Duodenal mucosa (tissue), 2 donors: ENCODE measurements at regions not wholly inside any gene's neighbourhood (a gene's known extent, or its start where the extent isn't known, plus 50 kb on each side); places are given as distances from the start of the nearest gene placed in this dataset.

Experiments used
- H3K27ac ChIP-seq: one replicate; pipeline ENCODE4 v1.7.0; 2013; ENCODE audit warnings: low read depth, low read length
- H3K27me3 ChIP-seq, 2 donors: one replicate each; pipeline ENCODE4 v1.7.0; 2013; ENCODE audit warnings: low read length in 2 of 2, control low read depth in 1 of 2; ENCODE audit not compliant: insufficient read depth in 2 of 2, control insufficient read depth in 1 of 2
- H3K36me3 ChIP-seq, 2 donors: one replicate each; pipeline ENCODE4 v1.7.0; 2013; ENCODE audit warnings: low read length in 2 of 2, control low read depth in 1 of 2; ENCODE audit not compliant: insufficient read depth in 2 of 2, control insufficient read depth in 1 of 2
- H3K4me1 ChIP-seq, 2 donors: one replicate each; pipeline ENCODE4 v1.7.0; 2013; ENCODE audit warnings: low read length in 2 of 2, control low read depth in 1 of 2; ENCODE audit not compliant: insufficient read depth in 2 of 2, control insufficient read depth in 1 of 2
- H3K4me3 ChIP-seq, 2 donors: one replicate each; pipeline ENCODE4 v1.7.0; 2013; ENCODE audit warnings: low read length in 2 of 2, low read depth in 1 of 2
- H3K9ac ChIP-seq, 2 donors: one replicate each; pipeline ENCODE4 v1.7.0; 2013; ENCODE audit warnings: low read length in 2 of 2, low read depth in 1 of 2
- H3K9me3 ChIP-seq, 2 donors: one replicate each; pipeline ENCODE4 v1.7.0; 2013; ENCODE audit warnings: low read length in 2 of 2, control low read depth in 1 of 2; ENCODE audit not compliant: control insufficient read depth in 1 of 2

DNA sequence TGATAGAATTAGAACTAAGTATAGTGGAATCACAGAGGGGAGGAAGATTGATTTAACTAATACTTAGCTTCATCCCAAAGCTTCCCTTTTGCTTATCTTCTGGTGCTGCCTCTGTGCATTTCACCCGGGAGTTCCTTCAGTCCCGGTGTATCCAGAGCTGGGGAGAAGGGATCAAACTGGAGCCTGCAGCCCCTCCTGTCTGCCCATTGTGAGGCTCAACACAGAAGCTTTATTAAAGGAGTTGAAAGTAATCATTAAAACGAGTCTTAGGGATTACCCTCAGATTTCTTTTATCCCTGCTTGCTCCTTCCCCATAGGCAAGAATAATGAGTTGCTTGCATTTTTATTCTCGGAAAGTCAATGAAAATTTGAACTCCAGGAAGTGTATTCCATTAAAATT lies 739.7 kb upstream of the DDX18 start:
- no peak overlapping the region for H3K9ac ChIP-seq
- H3K27me3 ChIP-seq, result no peaks in the 10 kb centered on the region
- no peak overlapping the region for H3K4me3 ChIP-seq
- no peaks in the 10 kb centered on the region for H3K4me1 ChIP-seq
- H3K9me3 ChIP-seq, result peaks cover 0 to 5% of the 10 kb centered on the region in 2 donors
- no peaks in the 10 kb centered on the region for H3K36me3 ChIP-seq
- no peak overlapping the region for H3K27ac ChIP-seq

- H3K4me1 ChIP-seq, result no peaks in the 10 kb centered on the region
- H3K27me3 ChIP-seq, result no peaks in the 10 kb centered on the region
- no peak overlapping the region for H3K27ac ChIP-seq
- H3K4me3 ChIP-seq, result no peak overlapping the region
- H3K9ac ChIP-seq, result no peak overlapping the region
- no peaks in the 10 kb centered on the region for H3K9me3 ChIP-seq
- no peaks in the 10 kb centered on the region for H3K36me3 ChIP-seq
Observed at GRCh38 chr2:117085256-117085655, 729.2 kb upstream of the DDX18 start.

DNA sequence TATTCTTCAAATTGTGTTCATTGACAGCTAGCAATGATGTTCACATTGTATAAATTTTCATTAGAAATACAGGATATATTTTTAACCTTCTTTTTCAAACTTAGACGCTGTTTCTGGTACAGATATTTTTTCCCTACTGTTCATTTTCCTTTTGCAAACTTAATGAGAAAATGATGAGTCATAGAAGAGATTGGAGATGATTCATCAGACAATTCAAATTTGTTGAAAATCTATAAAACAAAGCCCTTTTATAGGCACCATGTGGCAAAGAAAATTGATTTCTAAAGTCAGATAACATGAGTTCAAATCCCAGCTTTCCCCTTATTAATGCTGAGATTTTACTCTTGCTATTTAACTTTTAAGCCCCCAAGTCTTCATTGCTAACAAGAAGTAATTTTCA lies 728.8 kb upstream of the DDX18 start:
- Histone ChIP-seq H3K9ac (no peak overlapping the region), H3K27me3 (no peaks in the 10 kb centered on the region), H3K4me1 (no peaks in the 10 kb centered on the region), H3K36me3 (no peaks in the 10 kb centered on the region), H3K27ac (no peak overlapping the region), H3K4me3 (no peak overlapping the region), H3K9me3 (no peaks in the 10 kb centered on the region)

DNA sequence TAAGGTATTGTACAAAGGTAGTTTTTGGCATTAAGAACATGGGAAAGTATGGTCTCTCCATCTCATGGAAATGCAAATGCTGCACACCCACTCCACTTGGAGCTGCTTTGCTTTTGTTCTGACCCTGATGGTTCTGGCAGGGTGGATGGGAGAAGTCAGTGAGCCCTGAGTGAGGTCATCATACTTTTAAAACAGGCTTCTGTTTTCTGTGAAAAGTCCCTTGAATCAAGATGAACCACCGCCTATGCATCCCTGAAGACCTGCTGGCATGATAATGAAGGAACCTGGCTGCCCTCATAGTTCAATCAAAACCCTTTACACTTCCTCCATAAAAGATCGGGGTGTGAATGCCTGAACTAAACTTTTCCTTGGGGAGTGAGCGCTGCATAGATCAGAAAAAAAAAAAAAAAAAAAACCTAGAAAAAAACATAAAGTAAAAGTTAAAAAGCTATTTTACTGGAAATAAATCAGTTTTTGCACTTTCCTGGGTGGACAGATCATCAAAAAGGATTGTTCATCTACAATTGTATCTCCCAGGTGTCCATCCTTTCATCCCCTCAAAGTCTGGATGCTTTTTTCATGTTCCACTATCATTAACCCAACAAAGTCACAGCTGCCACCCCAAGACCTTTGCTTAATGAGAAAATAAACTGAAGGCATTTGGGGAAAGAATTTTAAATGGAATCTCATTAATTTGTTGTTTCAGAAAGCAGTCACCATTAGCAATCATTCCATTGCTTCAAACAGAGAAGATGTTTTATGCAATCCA lies 728.1 kb upstream of the DDX18 start:
- no peak overlapping the region for H3K4me3 ChIP-seq
- no peaks in the 10 kb centered on the region for H3K27me3 ChIP-seq
- H3K36me3 ChIP-seq, result no peaks in the 10 kb centered on the region
- no peak overlapping the region for H3K27ac ChIP-seq
- H3K9ac ChIP-seq, result no peak overlapping the region
- no peaks in the 10 kb centered on the region for H3K4me1 ChIP-seq
- H3K9me3 ChIP-seq, result no peaks in the 10 kb centered on the region

- H3K27me3 ChIP-seq, result no peaks in the 10 kb centered on the region
- no peak overlapping the region for H3K27ac ChIP-seq
- H3K9ac ChIP-seq, result no peak overlapping the region
- no peaks in the 10 kb centered on the region for H3K4me1 ChIP-seq
- no peak overlapping the region for H3K4me3 ChIP-seq
- no peaks in the 10 kb centered on the region for H3K36me3 ChIP-seq
- no peaks in the 10 kb centered on the region for H3K9me3 ChIP-seq
Observed at GRCh38 chr2:117086943-117087250, 727.6 kb upstream of the DDX18 start.

DNA sequence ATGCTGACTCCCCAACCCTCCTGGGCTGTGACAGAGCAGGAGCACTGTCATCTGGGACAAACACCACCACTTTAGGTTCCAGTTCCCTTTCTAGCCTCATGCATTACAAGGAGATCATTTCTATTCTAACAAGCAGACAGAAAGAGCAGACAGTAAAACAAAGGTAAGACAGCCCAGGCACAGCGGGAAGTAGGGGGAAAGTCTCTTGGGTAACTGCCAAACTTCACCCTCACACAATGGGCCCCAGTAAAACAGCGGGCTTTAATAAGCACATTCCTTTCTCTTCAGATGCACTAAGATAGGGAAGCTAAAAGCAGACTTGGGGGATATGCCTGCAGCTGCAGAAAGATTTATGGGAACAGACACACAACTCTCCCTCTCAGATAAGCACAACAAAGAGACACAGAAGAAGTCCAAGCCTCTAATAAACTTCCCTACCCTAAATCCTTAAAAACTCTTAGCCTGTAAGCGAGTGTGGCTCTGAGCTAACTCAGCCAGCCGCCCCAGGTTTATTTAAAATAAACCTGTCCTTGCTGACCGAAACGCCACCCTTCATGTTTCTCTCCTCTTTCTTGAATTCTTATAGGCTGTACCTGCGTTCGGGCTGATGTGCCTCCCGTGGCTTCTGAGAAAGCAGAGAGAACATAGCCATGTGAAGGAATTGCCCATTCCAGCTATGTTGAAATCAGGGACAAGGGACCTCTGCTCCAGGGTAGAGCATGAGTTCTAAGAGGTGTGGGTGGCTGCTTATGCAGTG lies 726.8 kb upstream of the DDX18 start:
- Histone ChIP-seq H3K9ac (no peak overlapping the region), H3K36me3 (no peaks in the 10 kb centered on the region), H3K27me3 (no peaks in the 10 kb centered on the region), H3K4me3 (no peak overlapping the region), H3K4me1 (no peaks in the 10 kb centered on the region), H3K27ac (no peak overlapping the region), H3K9me3 (no peaks in the 10 kb centered on the region)

DNA sequence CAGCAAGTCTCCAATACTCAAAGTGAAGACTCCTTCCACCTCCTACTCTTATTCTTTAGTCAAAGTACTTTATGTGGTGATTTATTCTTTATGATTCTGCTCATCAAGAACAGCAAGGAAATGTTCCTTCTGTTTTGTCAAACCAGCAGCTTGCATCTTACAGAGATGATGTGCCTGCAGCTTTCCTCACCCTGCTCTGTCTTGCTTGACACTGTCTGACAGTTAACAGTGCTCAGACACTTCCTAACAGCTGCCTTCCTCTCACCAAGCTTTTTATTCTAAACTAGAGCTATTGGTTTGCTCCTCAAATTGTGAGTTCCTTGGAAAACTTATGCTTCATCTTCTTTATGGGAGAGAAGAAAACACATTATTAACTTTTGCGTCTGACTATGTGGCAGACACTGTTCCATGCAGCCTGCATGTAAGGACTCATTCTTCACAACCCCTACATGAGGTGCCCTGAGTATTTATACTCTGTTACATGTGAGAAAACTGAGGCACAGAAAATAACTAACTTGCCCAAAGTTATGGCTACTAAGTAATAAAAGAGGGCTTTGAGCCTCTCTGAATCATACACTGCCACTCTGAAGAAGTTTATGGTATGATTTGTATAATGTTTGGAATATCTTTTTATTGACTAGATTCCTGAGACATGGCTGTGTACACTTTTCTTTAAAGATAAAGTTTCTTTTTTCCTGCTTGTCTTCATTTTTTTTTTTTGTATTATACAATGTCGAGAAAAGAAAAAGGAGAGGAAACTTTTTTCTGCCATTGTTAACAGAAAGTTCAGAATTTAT lies 723.3 kb upstream of the DDX18 start:
- Histone ChIP-seq H3K4me1 (no peaks in the 10 kb centered on the region), H3K9me3 (no peaks in the 10 kb centered on the region), H3K4me3 (no peak overlapping the region), H3K27me3 (no peaks in the 10 kb centered on the region), H3K9ac (no peak overlapping the region), H3K36me3 (no peaks in the 10 kb centered on the region), H3K27ac (no peak overlapping the region)

GRCh38 chr2:117101613-117102012 lies 712.9 kb upstream of the DDX18 start:
- no peak overlapping the region for H3K9ac ChIP-seq
- no peaks in the 10 kb centered on the region for H3K9me3 ChIP-seq
- H3K27ac ChIP-seq, result no peak overlapping the region
- H3K27me3 ChIP-seq, result no peaks in the 10 kb centered on the region
- H3K4me1 ChIP-seq, result no peaks in the 10 kb centered on the region
- no peak overlapping the region for H3K4me3 ChIP-seq
- no peaks in the 10 kb centered on the region for H3K36me3 ChIP-seq

- no peak overlapping the region for H3K27ac ChIP-seq
- H3K9ac ChIP-seq, result no peak overlapping the region
- no peaks in the 10 kb centered on the region for H3K27me3 ChIP-seq
- peaks cover 0 to 1% of the 10 kb centered on the region in 2 donors for H3K9me3 ChIP-seq
- no peaks in the 10 kb centered on the region for H3K4me1 ChIP-seq
- no peak overlapping the region for H3K4me3 ChIP-seq
- no peaks in the 10 kb centered on the region for H3K36me3 ChIP-seq
Observed at GRCh38 chr2:117108741-117109267, 705.7 kb upstream of the DDX18 start.

GRCh38 chr2:117118994-117119393 lies 695.5 kb upstream of the DDX18 start:
- no peaks in the 10 kb centered on the region for H3K4me1 ChIP-seq
- H3K9me3 ChIP-seq, result no peaks in the 10 kb centered on the region
- no peak overlapping the region for H3K4me3 ChIP-seq
- H3K27me3 ChIP-seq, result no peaks in the 10 kb centered on the region
- no peak overlapping the region for H3K27ac ChIP-seq
- no peaks in the 10 kb centered on the region for H3K36me3 ChIP-seq
- H3K9ac ChIP-seq, result no peak overlapping the region
